KG1 (cell line): ENCODE measurements at regions not wholly inside any gene's neighbourhood (a gene's known extent, or its start where the extent isn't known, plus 50 kb on each side); places are given as distances from the start of the nearest gene placed in this dataset.

Experiments
- DNase-seq: peaks from one replicate; lab custom pipeline; 2025; lab: John Stamatoyannopoulos, UW

DNA sequence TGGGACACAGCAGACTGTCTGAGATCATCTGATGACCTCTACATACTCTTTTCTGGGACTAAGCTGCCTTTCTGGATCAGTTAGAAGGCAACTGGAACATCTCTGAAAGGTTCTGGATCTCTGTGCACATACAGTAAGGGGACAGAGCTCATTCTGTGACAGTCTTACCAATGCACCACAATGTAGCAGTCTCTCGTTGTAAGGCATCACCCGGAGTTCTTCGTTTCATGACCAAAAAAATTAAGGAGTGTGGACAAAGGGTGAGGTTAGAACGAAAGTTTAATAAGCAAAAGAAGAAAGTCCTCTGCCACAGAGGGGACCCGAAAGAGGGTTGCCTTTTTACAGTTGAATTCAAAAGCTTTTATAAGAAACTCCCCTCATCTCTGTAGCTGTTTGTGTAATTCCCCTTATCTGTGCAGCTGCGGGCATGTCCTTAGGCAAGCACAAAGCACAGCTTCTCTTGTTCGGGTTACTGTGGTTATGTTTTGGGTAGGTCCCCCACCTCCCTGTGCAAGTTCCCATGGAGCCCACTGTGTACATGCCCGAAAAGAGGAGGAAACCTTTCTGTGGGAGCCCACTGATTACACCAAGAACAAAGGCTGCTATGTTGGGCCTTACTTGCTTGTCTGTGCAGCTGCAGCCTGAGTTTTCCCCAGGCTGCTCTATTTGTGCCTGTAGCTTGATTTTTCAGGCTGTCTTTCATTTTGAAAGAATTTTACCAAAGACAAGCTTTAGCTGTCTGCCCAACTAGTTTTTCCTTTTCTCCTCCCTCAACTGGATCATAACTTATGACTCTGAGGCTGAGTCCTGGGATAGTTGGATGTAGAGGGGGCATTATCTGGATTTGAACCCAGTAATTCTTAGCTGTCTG lies 53.1 kb upstream of the CACNA1E start:
- no peak for DNase-seq
